IPS DF 6.9 (cell line): ENCODE measurements at regions not wholly inside any gene's neighbourhood (a gene's known extent, or its start where the extent isn't known, plus 50 kb on each side); places are given as distances from the start of the nearest gene placed in this dataset.
A peak's percentile ranks its signal among the peaks of the same experiment; 100 is the strongest.

Experiments used
- DNase-seq: peaks from one replicate; pipeline ENCODE4 v3.0.0-alpha.2; 2013; ENCODE audit warnings: low read depth, low spot score
- H3K27ac ChIP-seq: one replicate; pipeline ENCODE4 v1.5.1; 2013; ENCODE audit warnings: low read length, control low read depth
- H3K27me3 ChIP-seq: 2 replicates; pipeline ENCODE4 v1.6.1; 2013; ENCODE audit warnings: mild to moderate bottlenecking, low read length; ENCODE audit not compliant: control insufficient read depth, insufficient read depth
- H3K36me3 ChIP-seq: 2 replicates; pipeline ENCODE4 v1.6.1; 2013; ENCODE audit warnings: low read length; ENCODE audit not compliant: control insufficient read depth, insufficient read depth
- H3K4me1 ChIP-seq: 2 replicates; pipeline ENCODE4 v1.6.1; 2013; ENCODE audit warnings: low read length; ENCODE audit not compliant: control insufficient read depth, insufficient read depth
- H3K4me3 ChIP-seq: 2 replicates; pipeline ENCODE4 v1.5.1; 2013; ENCODE audit warnings: mild to moderate bottlenecking, low read length
- H3K9me3 ChIP-seq: 2 replicates; pipeline ENCODE4 v1.6.1; 2013; ENCODE audit warnings: low read length, inconsistent platforms; ENCODE audit not compliant: control insufficient read depth, insufficient read depth
- whole genome bisulfite sequencing: extraction: QIAGEN DNeasy Blood & Tissue Kit; methylation state at CpG from one replicate; pipeline ENCODE4 v1.1.7; 2013; ENCODE audit warnings: mixed read lengths, missing lambda C conversion rate; ENCODE audit not compliant: insufficient read length, insufficient coverage; 5-methylcytosine and 5-hydroxymethylcytosine counted together

DNA sequence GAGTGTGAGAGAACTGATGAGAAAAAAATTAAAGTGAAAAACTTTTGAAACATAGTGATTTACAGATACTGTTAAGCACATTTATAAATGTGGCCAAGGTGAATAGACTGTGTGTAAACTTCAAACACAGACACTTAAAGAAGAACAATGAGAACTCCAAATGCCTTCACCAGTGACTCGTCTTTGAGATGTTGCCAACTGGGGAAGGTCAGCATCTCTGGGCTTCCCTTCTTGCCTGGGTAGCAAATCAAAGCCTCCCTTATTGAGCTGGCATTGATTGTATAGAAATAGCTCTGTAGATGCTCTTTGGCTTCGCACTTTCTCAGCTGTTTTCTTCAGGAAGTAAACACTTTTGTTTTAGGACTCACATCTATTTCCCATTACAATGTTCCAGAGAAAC is 177.3 kb upstream of the SGCG start:
- Histone ChIP-seq H3K9me3 (no peaks in the 10 kb centered on the region), H3K4me3 (no peak overlapping the region), H3K27ac (no peak overlapping the region), H3K36me3 (no peaks in the 10 kb centered on the region), H3K4me1 (no peaks in the 10 kb centered on the region), H3K27me3 (no peaks in the 10 kb centered on the region)
- no CpG with 5 or more reads among the region's 2 CpGs for WGBS
- no peak for DNase-seq

DNA sequence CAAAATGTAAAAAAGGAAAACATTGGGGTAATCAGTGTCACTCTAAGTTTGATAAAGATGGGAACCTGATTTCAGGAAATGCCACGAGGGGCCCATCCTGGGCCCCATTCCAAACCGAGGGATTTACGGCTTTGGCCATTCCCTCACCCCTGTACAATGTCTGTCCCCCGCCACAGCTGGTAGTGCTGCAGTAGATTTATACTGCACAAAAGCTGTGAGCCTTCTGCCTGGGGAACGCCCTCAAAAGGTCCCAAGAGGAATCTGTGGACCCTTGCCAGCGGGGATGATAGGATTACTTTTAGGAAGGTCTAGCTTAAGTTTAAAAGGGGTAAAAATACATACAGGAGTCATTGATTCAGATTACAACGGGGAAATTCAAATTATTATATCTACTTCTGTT is 173.4 kb upstream of the SGCG start:
- WGBS, result no CpG with 5 or more reads among the region's 7 CpGs
- H3K4me3 ChIP-seq, result no peak overlapping the region
- H3K4me1 ChIP-seq, result no peaks in the 10 kb centered on the region
- no peaks in the 10 kb centered on the region for H3K27me3 ChIP-seq
- no peak overlapping the region for H3K27ac ChIP-seq
- no peaks in the 10 kb centered on the region for H3K36me3 ChIP-seq
- no peak for DNase-seq
- H3K9me3 ChIP-seq, result no peaks in the 10 kb centered on the region

GRCh38 chr13:23018143-23018542 is 162.6 kb upstream of the SGCG start:
- Histone ChIP-seq H3K27ac (no peak overlapping the region), H3K27me3 (no peaks in the 10 kb centered on the region), H3K4me3 (no peak overlapping the region), H3K9me3 (no peaks in the 10 kb centered on the region), H3K4me1 (0 out of 2 replicates have a peak, but pooled peaks cover 1% of the 10 kb centered on the region), H3K36me3 (no peaks in the 10 kb centered on the region)
- no peak for DNase-seq
- WGBS, result no CpG with 5 or more reads among the region's 3 CpGs

DNA sequence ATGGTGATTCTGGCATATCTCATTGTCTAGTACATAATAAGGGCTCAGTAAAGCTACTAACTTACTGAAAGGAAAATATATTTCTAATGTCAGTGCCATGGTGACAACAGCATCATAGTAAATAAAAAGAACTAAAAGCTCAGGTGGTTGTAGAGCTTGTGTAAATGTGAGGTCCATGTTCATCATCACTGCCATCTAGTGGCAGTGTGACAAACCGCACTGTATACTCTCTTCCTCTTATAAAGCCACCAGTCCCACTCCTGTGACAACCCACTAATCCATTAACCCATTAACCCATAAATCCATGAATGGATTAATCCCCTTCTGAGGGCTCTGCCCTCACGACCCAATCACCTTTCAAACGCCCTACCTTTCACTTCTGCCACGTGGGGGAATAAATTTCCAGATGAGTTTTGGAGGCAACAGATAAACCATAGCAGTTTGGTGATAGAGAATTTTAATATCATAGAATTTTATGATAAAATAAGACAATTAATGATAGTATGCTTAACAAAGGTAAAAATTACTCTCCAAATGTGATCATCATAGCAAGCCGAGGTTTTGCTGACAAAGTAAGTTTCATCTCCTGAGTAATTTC is 160.4 kb upstream of the SGCG start:
- H3K27ac ChIP-seq, result no peak overlapping the region
- peak; percentile 43 for DNase-seq
- H3K4me1 ChIP-seq, result 0 out of 2 replicates have a peak, but pooled peaks cover 1% of the 10 kb centered on the region
- no peaks in the 10 kb centered on the region for H3K9me3 ChIP-seq
- no CpG with 5 or more reads among the region's 5 CpGs for WGBS
- H3K4me3 ChIP-seq, result no peak overlapping the region
- H3K36me3 ChIP-seq, result no peaks in the 10 kb centered on the region
- no peaks in the 10 kb centered on the region for H3K27me3 ChIP-seq

DNA sequence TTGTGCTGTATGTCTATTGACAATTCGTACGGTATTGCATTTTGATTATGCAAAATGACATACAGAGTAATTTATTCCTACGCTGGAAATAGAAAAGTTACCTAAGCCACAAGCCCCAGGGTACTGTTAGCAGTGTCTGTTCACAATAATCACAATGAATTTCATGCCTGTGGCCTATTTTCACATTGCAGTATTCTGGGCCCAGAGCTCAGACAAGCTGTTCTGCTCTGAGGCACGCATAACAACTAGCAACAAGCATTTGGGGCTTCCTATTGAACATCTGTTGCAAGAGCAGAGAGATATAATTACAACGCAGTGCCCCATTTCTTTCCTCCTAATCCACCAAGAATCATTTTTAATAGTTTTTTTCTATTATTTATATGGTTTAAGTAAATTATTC is 158.9 kb upstream of the SGCG start:
- no peak for DNase-seq
- H3K27ac ChIP-seq, result no peak overlapping the region
- H3K27me3 ChIP-seq, result no peaks in the 10 kb centered on the region
- no peak overlapping the region for H3K4me3 ChIP-seq
- H3K36me3 ChIP-seq, result no peaks in the 10 kb centered on the region
- WGBS, result no CpG with 5 or more reads among the region's 5 CpGs
- H3K4me1 ChIP-seq, result 0 out of 2 replicates have a peak, but pooled peaks cover 1% of the 10 kb centered on the region
- no peaks in the 10 kb centered on the region for H3K9me3 ChIP-seq

DNA sequence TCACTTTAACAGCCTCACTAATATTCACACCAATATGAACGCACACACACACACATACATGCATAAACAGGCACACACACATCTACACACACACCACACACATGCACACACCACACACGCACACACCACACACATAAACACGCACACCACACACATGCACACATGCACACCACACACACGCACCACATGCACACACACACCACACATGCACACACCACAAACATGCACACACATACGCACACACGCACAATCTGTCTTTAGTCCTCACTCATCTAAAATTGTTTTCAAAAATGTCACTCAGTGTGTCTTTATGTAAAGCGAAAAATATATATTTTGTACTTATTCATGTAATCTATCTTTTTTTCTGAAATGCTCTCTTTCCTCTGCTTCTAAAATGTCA is 158.1 kb upstream of the SGCG start:
- H3K9me3 ChIP-seq, result no peaks in the 10 kb centered on the region
- H3K36me3 ChIP-seq, result no peaks in the 10 kb centered on the region
- no peaks in the 10 kb centered on the region for H3K27me3 ChIP-seq
- 100% methylated on average over 3 of the region's 7 CpGs for WGBS
- no peak for DNase-seq
- H3K4me1 ChIP-seq, result 0 out of 2 replicates have a peak, but pooled peaks cover 1% of the 10 kb centered on the region
- no peak overlapping the region for H3K27ac ChIP-seq
- no peak overlapping the region for H3K4me3 ChIP-seq

GRCh38 chr13:23025864-23026608 is 154.7 kb upstream of the SGCG start:
- no peak overlapping the region for H3K4me3 ChIP-seq
- DNase-seq, result no peak
- no peak overlapping the region for H3K27ac ChIP-seq
- H3K4me1 ChIP-seq, result 0 out of 2 replicates have a peak, but pooled peaks cover 1% of the 10 kb centered on the region
- WGBS, result no CpG with 5 or more reads among the region's 5 CpGs
- no peaks in the 10 kb centered on the region for H3K27me3 ChIP-seq
- H3K36me3 ChIP-seq, result no peaks in the 10 kb centered on the region
- H3K9me3 ChIP-seq, result no peaks in the 10 kb centered on the region

DNA sequence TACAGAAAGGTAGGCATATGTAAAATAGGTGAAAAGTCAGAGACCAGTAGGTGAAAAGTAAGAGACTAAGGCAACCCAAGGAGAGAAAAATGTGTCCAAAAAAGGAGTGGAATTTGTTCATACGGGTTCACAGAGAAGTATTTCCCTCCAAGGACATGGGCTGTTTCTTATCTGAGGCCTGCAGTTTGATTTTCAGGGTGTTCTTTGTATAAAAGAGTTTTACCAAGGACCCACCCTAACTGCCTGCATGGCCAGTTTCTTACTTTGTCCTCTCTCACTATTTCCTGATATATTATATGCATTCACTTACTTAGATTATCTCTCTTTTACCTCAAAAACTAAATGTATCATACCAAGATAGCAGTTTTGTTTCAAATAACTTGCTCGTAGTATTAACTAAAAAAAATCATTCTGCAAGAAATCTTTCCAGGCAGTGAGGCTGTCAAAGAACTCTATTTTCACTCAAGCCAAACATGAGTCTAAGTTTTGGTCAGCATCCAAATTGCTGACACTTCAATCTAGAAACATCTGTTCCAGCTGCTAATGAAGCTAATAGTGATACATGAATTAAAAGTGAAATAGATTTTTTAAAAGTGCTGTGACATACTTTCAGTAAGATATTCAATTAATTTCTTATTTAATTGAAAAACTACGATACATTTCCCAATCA is 141.4 kb upstream of the SGCG start:
- DNase-seq, result no peak
- Histone ChIP-seq H3K4me1 (no peaks in the 10 kb centered on the region), H3K9me3 (no peaks in the 10 kb centered on the region), H3K4me3 (no peak overlapping the region), H3K27ac (no peak overlapping the region), H3K27me3 (no peaks in the 10 kb centered on the region), H3K36me3 (no peaks in the 10 kb centered on the region)
- 100% methylated on average over 1 of the region's 3 CpGs for WGBS

GRCh38 chr13:23042181-23042580 is 138.6 kb upstream of the SGCG start:
- Histone ChIP-seq H3K36me3 (no peaks in the 10 kb centered on the region), H3K9me3 (no peaks in the 10 kb centered on the region), H3K27ac (no peak overlapping the region), H3K27me3 (no peaks in the 10 kb centered on the region), H3K4me3 (no peak overlapping the region), H3K4me1 (no peaks in the 10 kb centered on the region)
- WGBS, result no CpG with 5 or more reads among the region's 2 CpGs
- DNase-seq, result no peak

GRCh38 chr13:23044906-23045305 is 135.9 kb upstream of the SGCG start:
- Histone ChIP-seq H3K27me3 (no peaks in the 10 kb centered on the region), H3K27ac (no peak overlapping the region), H3K4me3 (no peak overlapping the region), H3K4me1 (no peaks in the 10 kb centered on the region), H3K36me3 (no peaks in the 10 kb centered on the region), H3K9me3 (no peaks in the 10 kb centered on the region)
- WGBS, result no CpG with 5 or more reads among the region's 1 CpG
- DNase-seq, result no peak
